Tibial artery (tissue), 4 donors: ENCODE measurements at regions not wholly inside any gene's neighbourhood (a gene's known extent, or its start where the extent isn't known, plus 50 kb on each side); places are given as distances from the start of the nearest gene placed in this dataset.

Source experiments
- DNase-seq, 2 donors: peaks; one replicate each; pipeline ENCODE4 v3.0.0-alpha.2; 2019
- H3K27ac ChIP-seq, 2 donors: fragments of 200-600 bp; sonication (generic) in 1 of 2; 1 replicate in 1 of 2; 2 replicates in 1 of 2; pipeline ENCODE4 v1.5.1; 2018 to 2019; ENCODE audit warnings: mild to moderate bottlenecking in 1 of 2
- H3K27me3 ChIP-seq, 2 donors: fragments of 200-600 bp; sonication (generic) in 1 of 2; one replicate each; pipeline versions ENCODE4 v1.5.1 to v1.6.0; 2016 to 2019
- H3K36me3 ChIP-seq, 3 donors: fragments of 200-600 bp; sonication (generic) in 2 of 3; one replicate each; pipeline ENCODE4 v1.5.1; 2016 to 2019; ENCODE audit warnings: mild to moderate bottlenecking in 2 of 3
- H3K4me1 ChIP-seq, 4 donors: fragments of 200-600 bp; sonication (generic) in 2 of 4; 1 replicate in 3 of 4; 2 replicates in 1 of 4; pipeline ENCODE4 v1.5.1; 2016 to 2019
- H3K4me3 ChIP-seq, 2 donors: fragments of 200-600 bp; sonication (generic) in 1 of 2; 1 replicate in 1 of 2; 2 replicates in 1 of 2; pipeline ENCODE4 v1.5.1; 2018 to 2019; ENCODE audit warnings: mild to moderate bottlenecking in 2 of 2
- H3K9me3 ChIP-seq, 3 donors: fragments of 200-600 bp; sonication (generic) in 1 of 3; one replicate each; pipeline ENCODE4 v1.5.1; 2016 to 2019
- intact Hi-C: fragments of 100-400 bp; cut with DNase I; formaldehyde crosslinking; loops from one replicate; pipeline ENCODE4 v1.15.0; 2023; ENCODE audit warnings: low total_unique reads
- TF ChIP-seq, protein P1 (sequence below), 2 experiments: fragments of 200-600 bp in 1 of 2; fragments of 450-650 bp in 1 of 2; IDR thresholded peaks; one replicate each; pipeline ENCODE4 v1.5.1; 2017 to 2019; ENCODE audit warnings: antibody characterized with exemption in 2 of 2, mild to moderate bottlenecking in 1 of 2, moderate library complexity in 1 of 2

- H3K4me3 ChIP-seq: no peak overlapping the region
- H3K27ac ChIP-seq: no peak overlapping the region
- no peak for DNase-seq
- peaks cover 0 to 24% (median 2%) of the 10 kb centered on the region in 4 donors for H3K4me1 ChIP-seq
- no peaks in the 10 kb centered on the region for H3K27me3 ChIP-seq
- TF ChIP-seq, protein P1, sequence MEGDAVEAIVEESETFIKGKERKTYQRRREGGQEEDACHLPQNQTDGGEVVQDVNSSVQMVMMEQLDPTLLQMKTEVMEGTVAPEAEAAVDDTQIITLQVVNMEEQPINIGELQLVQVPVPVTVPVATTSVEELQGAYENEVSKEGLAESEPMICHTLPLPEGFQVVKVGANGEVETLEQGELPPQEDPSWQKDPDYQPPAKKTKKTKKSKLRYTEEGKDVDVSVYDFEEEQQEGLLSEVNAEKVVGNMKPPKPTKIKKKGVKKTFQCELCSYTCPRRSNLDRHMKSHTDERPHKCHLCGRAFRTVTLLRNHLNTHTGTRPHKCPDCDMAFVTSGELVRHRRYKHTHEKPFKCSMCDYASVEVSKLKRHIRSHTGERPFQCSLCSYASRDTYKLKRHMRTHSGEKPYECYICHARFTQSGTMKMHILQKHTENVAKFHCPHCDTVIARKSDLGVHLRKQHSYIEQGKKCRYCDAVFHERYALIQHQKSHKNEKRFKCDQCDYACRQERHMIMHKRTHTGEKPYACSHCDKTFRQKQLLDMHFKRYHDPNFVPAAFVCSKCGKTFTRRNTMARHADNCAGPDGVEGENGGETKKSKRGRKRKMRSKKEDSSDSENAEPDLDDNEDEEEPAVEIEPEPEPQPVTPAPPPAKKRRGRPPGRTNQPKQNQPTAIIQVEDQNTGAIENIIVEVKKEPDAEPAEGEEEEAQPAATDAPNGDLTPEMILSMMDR (IDR thresholded peaks at IDR 0.05): no peak
- H3K36me3 ChIP-seq: no peaks in the 10 kb centered on the region
- no peaks in the 10 kb centered on the region for H3K9me3 ChIP-seq
- intact Hi-C loops: no loop called here
Measured at GRCh38 chr2:134143568-134143967, 110.3 kb upstream of the MGAT5 start.

GRCh38 chr2:134144081-134144596 lies 109.7 kb upstream of the MGAT5 start:
- no peak overlapping the region for H3K27ac ChIP-seq
- no peak overlapping the region for H3K4me3 ChIP-seq
- H3K36me3 ChIP-seq: no peaks in the 10 kb centered on the region
- H3K9me3 ChIP-seq: no peaks in the 10 kb centered on the region
- TF ChIP-seq, protein P1 (IDR thresholded peaks at IDR 0.05): no peak
- no peaks in the 10 kb centered on the region for H3K27me3 ChIP-seq
- DNase-seq: no peak
- H3K4me1 ChIP-seq: peaks cover 0 to 24% (median 2%) of the 10 kb centered on the region in 4 donors
- intact Hi-C loops: no loop called here

DNA sequence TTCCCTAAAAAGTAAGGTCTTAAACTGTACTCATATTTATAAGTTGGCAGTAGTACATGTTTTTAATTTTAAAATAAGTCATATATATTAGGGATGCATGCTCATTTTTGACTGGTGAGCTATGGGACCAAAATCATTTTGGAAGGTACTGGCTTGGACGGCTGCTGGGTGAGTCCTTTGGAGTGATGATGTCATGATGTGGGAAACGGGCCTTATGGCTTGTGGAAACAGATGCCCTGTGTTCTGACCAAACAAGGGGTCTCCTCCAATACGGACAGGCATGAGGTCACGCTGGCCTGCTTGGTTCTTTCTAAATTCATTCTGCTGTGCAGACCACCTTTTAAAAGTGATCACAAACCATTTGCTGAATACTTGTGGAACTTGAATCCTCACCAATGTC lies 109.2 kb upstream of the MGAT5 start:
- no peak for DNase-seq
- Histone ChIP-seq H3K36me3 (no peaks in the 10 kb centered on the region), H3K4me3 (no peak overlapping the region), H3K9me3 (no peaks in the 10 kb centered on the region), H3K27ac (no peak overlapping the region), H3K4me1 (peaks cover 0 to 24% (median 2%) of the 10 kb centered on the region in 4 donors), H3K27me3 (no peaks in the 10 kb centered on the region)
- TF ChIP-seq, protein P1 (IDR thresholded peaks at IDR 0.05): no peak
- intact Hi-C loops: loop anchor here (5.0 kb wide), 1 partner anchor 1517 kb away; no protein-coding TSS in a partner anchor

DNA sequence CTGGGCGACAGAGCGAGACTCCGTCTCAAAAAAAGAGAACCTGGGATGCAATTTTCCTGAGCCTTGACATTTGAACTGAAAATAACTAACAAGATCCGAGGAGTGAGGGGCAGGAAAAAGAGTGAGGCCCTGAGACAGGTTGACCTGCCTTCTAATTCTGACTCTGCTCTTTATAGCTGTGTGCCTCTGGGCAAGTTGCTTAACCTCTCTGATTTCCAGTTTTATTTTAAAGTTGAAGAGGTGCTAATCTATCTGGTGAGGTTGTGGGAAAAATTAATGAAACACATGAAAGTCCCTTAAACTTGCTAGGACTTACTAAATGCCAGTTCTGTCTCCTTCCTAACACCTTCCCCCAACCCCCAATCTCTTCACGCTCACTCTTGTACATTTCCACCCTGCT lies 108.4 kb upstream of the MGAT5 start:
- Histone ChIP-seq H3K27me3 (no peaks in the 10 kb centered on the region), H3K4me1 (peaks cover 0 to 20% (median 2%) of the 10 kb centered on the region in 4 donors), H3K9me3 (no peaks in the 10 kb centered on the region), H3K27ac (no peak overlapping the region), H3K4me3 (no peak overlapping the region), H3K36me3 (no peaks in the 10 kb centered on the region)
- no peak for DNase-seq
- TF ChIP-seq, protein P1 (IDR thresholded peaks at IDR 0.05): no peak
- intact Hi-C loops: loop anchor here (5.0 kb wide), 1 partner anchor 1518 kb away; no protein-coding TSS in a partner anchor

DNA sequence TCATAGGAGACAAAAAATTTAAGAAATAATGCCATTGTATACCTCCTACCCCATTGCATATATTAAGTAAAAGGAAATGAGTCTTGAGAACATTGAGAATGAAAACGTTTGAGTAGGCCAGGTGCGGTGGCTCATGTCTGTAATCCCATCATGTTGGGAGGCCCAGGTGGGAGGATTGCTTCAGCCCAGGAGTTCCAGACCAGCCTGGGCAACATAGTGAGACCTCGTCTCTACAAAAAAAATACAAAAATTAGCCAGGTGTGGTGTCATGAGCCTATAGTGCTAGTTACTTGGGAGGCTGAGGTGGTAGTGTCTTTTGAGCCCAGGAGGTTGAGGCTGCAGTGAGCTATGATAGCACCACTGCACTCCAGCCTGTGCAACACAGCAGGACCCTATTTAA lies 107.7 kb upstream of the MGAT5 start:
- H3K4me3 ChIP-seq: no peak overlapping the region
- no peak overlapping the region for H3K27ac ChIP-seq
- peaks cover 0 to 4% (median 0%) of the 10 kb centered on the region in 3 donors for H3K36me3 ChIP-seq
- H3K9me3 ChIP-seq: no peaks in the 10 kb centered on the region
- H3K27me3 ChIP-seq: no peaks in the 10 kb centered on the region
- TF ChIP-seq, protein P1 (IDR thresholded peaks at IDR 0.05): no peak
- DNase-seq: no peak
- H3K4me1 ChIP-seq: peaks cover 0 to 19% (median 2%) of the 10 kb centered on the region in 4 donors
- intact Hi-C loops: loop anchor here (5.0 kb wide), 1 partner anchor 1519 kb away; no protein-coding TSS in a partner anchor
